Epithelial cell of proximal tubule (primary cell): ENCODE measurements at regions not wholly inside any gene's neighbourhood (a gene's known extent, or its start where the extent isn't known, plus 50 kb on each side); places are given as distances from the start of the nearest gene placed in this dataset.
A peak's percentile ranks its signal among the peaks of the same experiment; 100 is the strongest.

Experiments used
- DNase-seq: peaks from one replicate; pipeline ENCODE4 v3.0.0-alpha.2; 2011; ENCODE audit warnings: low read depth
- H3K4me3 ChIP-seq: 2 replicates; pipeline ENCODE4 v1.5.1; 2011; ENCODE audit warnings: low read depth, mild to moderate bottlenecking, low read length
- TF ChIP-seq, protein P1 (sequence below): conservative IDR thresholded peaks from 2 replicates; pipeline ENCODE4 v1.5.1; 2012; ENCODE audit warnings: low read depth, mild to moderate bottlenecking, low read length

- DNase-seq: no peak
- H3K4me3 ChIP-seq: no peak overlapping the region
- TF ChIP-seq, protein P1, sequence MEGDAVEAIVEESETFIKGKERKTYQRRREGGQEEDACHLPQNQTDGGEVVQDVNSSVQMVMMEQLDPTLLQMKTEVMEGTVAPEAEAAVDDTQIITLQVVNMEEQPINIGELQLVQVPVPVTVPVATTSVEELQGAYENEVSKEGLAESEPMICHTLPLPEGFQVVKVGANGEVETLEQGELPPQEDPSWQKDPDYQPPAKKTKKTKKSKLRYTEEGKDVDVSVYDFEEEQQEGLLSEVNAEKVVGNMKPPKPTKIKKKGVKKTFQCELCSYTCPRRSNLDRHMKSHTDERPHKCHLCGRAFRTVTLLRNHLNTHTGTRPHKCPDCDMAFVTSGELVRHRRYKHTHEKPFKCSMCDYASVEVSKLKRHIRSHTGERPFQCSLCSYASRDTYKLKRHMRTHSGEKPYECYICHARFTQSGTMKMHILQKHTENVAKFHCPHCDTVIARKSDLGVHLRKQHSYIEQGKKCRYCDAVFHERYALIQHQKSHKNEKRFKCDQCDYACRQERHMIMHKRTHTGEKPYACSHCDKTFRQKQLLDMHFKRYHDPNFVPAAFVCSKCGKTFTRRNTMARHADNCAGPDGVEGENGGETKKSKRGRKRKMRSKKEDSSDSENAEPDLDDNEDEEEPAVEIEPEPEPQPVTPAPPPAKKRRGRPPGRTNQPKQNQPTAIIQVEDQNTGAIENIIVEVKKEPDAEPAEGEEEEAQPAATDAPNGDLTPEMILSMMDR: no peak
These were observed 151.8 kb upstream of the MYLIP start for GRCh38 chr6:15977050-15977449.

- H3K4me3 ChIP-seq: no peak overlapping the region
- TF ChIP-seq, protein P1: no peak
- DNase-seq: no peak
These were observed 154.1 kb upstream of the MYLIP start for GRCh38 chr6:15974817-15975216.

GRCh38 chr6:15970517-15970916 lies 158.4 kb upstream of the MYLIP start:
- TF ChIP-seq, protein P1: no peak
- H3K4me3 ChIP-seq: no peak overlapping the region
- no peak for DNase-seq

- TF ChIP-seq, protein P1: no peak
- no peak for DNase-seq
- no peak overlapping the region for H3K4me3 ChIP-seq
These were observed 159.6 kb upstream of the MYLIP start for GRCh38 chr6:15969236-15969778.

DNA sequence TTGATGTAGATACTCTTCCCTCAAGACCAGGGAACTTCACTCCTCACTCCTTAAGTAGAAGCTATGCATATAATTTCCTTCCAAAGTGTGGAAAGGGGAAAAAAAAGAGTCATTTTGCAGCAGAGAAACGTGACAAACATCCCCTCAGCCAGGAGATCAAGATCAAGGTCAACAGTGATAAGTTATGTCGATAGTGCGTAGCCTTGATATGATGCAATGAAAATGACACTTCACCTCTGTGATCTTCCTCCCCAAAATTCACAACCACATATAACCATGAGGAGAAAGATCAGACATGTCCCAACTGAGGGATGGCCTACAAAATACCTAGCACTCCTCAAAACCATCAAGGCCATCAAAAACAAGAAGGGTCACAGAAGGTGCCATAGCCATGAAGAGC lies 160.4 kb upstream of the MYLIP start:
- no peak for DNase-seq
- no peak overlapping the region for H3K4me3 ChIP-seq
- TF ChIP-seq, protein P1: no peak

DNA sequence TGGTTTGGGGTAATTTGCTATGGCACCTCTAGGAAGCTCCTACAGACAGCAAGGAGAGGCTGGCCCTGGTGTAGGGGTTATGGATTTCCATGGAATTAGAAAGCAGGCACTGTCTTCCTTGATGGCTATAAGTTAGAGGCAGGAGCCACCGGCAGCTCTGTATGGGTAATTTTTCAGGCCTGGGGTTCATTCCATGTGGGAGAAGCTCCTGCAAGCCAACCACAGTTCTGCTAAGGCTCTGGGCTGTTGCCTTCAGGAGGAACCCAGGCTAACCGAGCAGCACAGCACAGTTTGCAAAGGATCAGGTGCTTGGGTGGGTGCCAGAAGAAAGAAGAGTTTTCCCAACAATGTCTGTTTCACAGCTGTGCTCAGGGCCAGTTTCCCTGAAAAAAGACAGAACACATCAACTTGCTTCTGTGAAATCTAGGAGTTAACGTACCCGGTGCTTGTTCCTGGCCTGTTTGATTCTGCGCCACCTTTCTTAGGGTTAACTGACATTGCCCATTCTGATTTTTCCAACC lies 162.8 kb upstream of the MYLIP start:
- no peak overlapping the region for H3K4me3 ChIP-seq
- no peak for DNase-seq
- TF ChIP-seq, protein P1: no peak

GRCh38 chr6:15962449-15962764 lies 166.5 kb upstream of the MYLIP start:
- no peak overlapping the region for H3K4me3 ChIP-seq
- DNase-seq: peak; percentile 42
- TF ChIP-seq, protein P1: no peak
